IMR-90 (cell line): ENCODE measurements at regions not wholly inside any gene's neighbourhood (a gene's known extent, or its start where the extent isn't known, plus 50 kb on each side); places are given as distances from the start of the nearest gene placed in this dataset.

Experiments
- ATAC-seq: fragments of 200-7000 bp; cut with Tn5 transposase; 2 replicates; pipeline ENCODE4 v1.9.1; 2020; ENCODE audit warnings: low read depth, mild to moderate bottlenecking, moderate library complexity
- BruUV-seq: library from RNA; stranded (reverse); fragments of 400-500 nt; replicated peaks from 2 replicates; lab custom pipeline; 2021; lab: Mats Ljungman, UMichigan
- CTCF ChIA-PET: fragments of 300-600 bp; formaldehyde crosslinking; extraction: SDS; loops from one replicate; lab custom pipeline; 2021; ENCODE audit warnings: antibody characterized with exemption; lab: Yijun Ruan, JAX
- POLR2A ChIA-PET: fragments of 300-600 bp; sonication (Branson Sonifier 250); formaldehyde crosslinking; loops from one replicate; lab custom pipeline; 2022; ENCODE audit warnings: antibody characterized with exemption; ENCODE audit not compliant: unreplicated experiment; lab: Charles Lee
- DNase-seq: peaks from one replicate; pipeline ENCODE4 v3.0.0; 2013
- H2AFZ ChIP-seq: replicated peaks from 2 replicates; pipeline ENCODE3; 2013; ENCODE audit warnings: low read length, mild to moderate bottlenecking; ENCODE audit not compliant: poor library complexity
- H2AK5ac ChIP-seq: 2 replicates; pipeline ENCODE4 v1.6.1; 2013; ENCODE audit warnings: low read depth, low read length, inconsistent platforms
- H2AK9ac ChIP-seq: replicated peaks from 2 replicates; pipeline ENCODE3; 2013; ENCODE audit warnings: mild to moderate bottlenecking, low read depth, low read length, moderate library complexity; ENCODE audit not compliant: poor library complexity
- H2BK120ac ChIP-seq: 2 replicates; pipeline ENCODE4 v1.6.1; 2013; ENCODE audit warnings: low read depth, low read length, inconsistent platforms
- H2BK15ac ChIP-seq: 3 replicates; pipeline ENCODE4 v1.6.1; 2013; ENCODE audit warnings: low read depth, low read length, inconsistent platforms
- H2BK20ac ChIP-seq: 2 replicates; pipeline ENCODE4 v1.6.1; 2013; ENCODE audit warnings: low read depth, mild to moderate bottlenecking, inconsistent platforms, low read length, moderate library complexity
- H2BK5ac ChIP-seq: 2 replicates; pipeline ENCODE4 v1.6.1; 2013; ENCODE audit warnings: mild to moderate bottlenecking, low read depth, low read length, inconsistent platforms; ENCODE audit not compliant: poor library complexity, severe bottlenecking
- H3K14ac ChIP-seq: replicated peaks from 2 replicates; pipeline ENCODE4 v1.6.1; 2013; ENCODE audit warnings: low read depth, low read length, inconsistent platforms
- H3K18ac ChIP-seq: 2 replicates; pipeline ENCODE4 v1.6.1; 2013; ENCODE audit warnings: low read depth, low read length, control low read depth
- H3K23ac ChIP-seq: 2 replicates; pipeline ENCODE4 v1.6.1; 2013; ENCODE audit warnings: low read depth, low read length, inconsistent platforms
- H3K27ac ChIP-seq: 2 replicates; pipeline ENCODE4 v1.5.1; 2013; ENCODE audit warnings: mild to moderate bottlenecking, control low read depth, low read length; ENCODE audit not compliant: insufficient read depth
- H3K27me3 ChIP-seq: 2 replicates; pipeline ENCODE4 v1.6.1; 2013; ENCODE audit warnings: low read length; ENCODE audit not compliant: control insufficient read depth, insufficient read depth
- H3K36me3 ChIP-seq: 2 replicates; pipeline ENCODE4 v1.6.1; 2013; ENCODE audit warnings: low read length, mixed read lengths; ENCODE audit not compliant: control insufficient read depth, insufficient read depth
- H3K4ac ChIP-seq: 2 replicates; pipeline ENCODE4 v1.6.1; 2013; ENCODE audit warnings: low read depth, low read length, inconsistent platforms
- H3K4me1 ChIP-seq: 2 replicates; pipeline ENCODE4 v1.6.1; 2013; ENCODE audit warnings: low read length, mixed read lengths; ENCODE audit not compliant: control insufficient read depth, insufficient read depth
- H3K4me2 ChIP-seq: 2 replicates; pipeline ENCODE4 v1.6.1; 2013; ENCODE audit warnings: low read depth, mild to moderate bottlenecking, control low read depth, low read length, moderate library complexity
- H3K4me3 ChIP-seq: 2 replicates; pipeline ENCODE4 v1.5.1; 2013; ENCODE audit warnings: low read depth, mild to moderate bottlenecking, control low read depth, low read length, moderate library complexity; ENCODE audit not compliant: insufficient read depth
- H3K56ac ChIP-seq: 2 replicates; pipeline ENCODE4 v1.6.1; 2013; ENCODE audit warnings: low read length, inconsistent platforms; ENCODE audit not compliant: insufficient read depth; ENCODE audit errors: extremely low read depth
- H3K79me1 ChIP-seq, 2 experiments: 2 replicates each; pipeline ENCODE4 v1.6.1; 2013; ENCODE audit warnings: low read length in 2 of 2, inconsistent platforms in 1 of 2, low read depth in 1 of 2
- H3K9ac ChIP-seq: 2 replicates; pipeline ENCODE4 v1.6.1; 2013; ENCODE audit warnings: low read depth, low read length, control low read depth
- H3K9me1 ChIP-seq: 2 replicates; pipeline ENCODE4 v1.6.1; 2013; ENCODE audit warnings: low read length, inconsistent platforms; ENCODE audit not compliant: insufficient read depth
- H3K9me3 ChIP-seq: 2 replicates; pipeline ENCODE4 v1.6.1; 2013; ENCODE audit warnings: low read length; ENCODE audit not compliant: control insufficient read depth, insufficient read depth
- H4K20me1 ChIP-seq: 2 replicates; pipeline ENCODE4 v1.6.1; 2013; ENCODE audit warnings: low read length, inconsistent platforms; ENCODE audit not compliant: insufficient read depth
- H4K5ac ChIP-seq: 2 replicates; pipeline ENCODE4 v1.6.1; 2013; ENCODE audit warnings: mild to moderate bottlenecking, low read depth, low read length, control low read depth
- H4K8ac ChIP-seq, 2 experiments: 2 replicates each; pipeline ENCODE4 v1.6.1; 2013; ENCODE audit warnings: low read depth in 2 of 2, low read length in 2 of 2, control low read depth in 1 of 2, inconsistent platforms in 1 of 2
- H4K91ac ChIP-seq: 2 replicates; pipeline ENCODE4 v1.6.1; 2013; ENCODE audit warnings: low read depth, low read length, inconsistent platforms; ENCODE audit not compliant: insufficient read depth
- CEBPB ChIP-seq: IDR thresholded peaks from 2 replicates; pipeline ENCODE4 v1.6.1; 2012; ENCODE audit warnings: low read depth, low read length, improper control_type of control experiment
- MXI1 ChIP-seq: IDR thresholded peaks from 2 replicates; pipeline ENCODE4 v1.6.1; 2012; ENCODE audit warnings: low read depth, mild to moderate bottlenecking, low read length, moderate library complexity, borderline replicate concordance
- POLR2A ChIP-seq: IDR thresholded peaks from 2 replicates; pipeline ENCODE4 v1.6.1; 2012; ENCODE audit warnings: mild to moderate bottlenecking, low read depth, low read length
- RAD21 ChIP-seq: IDR thresholded peaks from 2 replicates; pipeline ENCODE4 v1.6.1; 2012; ENCODE audit warnings: low read length, improper control_type of control experiment
- WGBS, 2 experiments: methylation state at CpG; one replicate each; pipeline versions ENCODE4 v1.1.5 to v1.1.7; 2013; ENCODE audit warnings: missing lambda C conversion rate in 2 of 2; ENCODE audit not compliant: insufficient read length in 1 of 2; ENCODE audit errors: extremely low coverage in 2 of 2; 5-methylcytosine and 5-hydroxymethylcytosine counted together
- dilution Hi-C: fragments of 300-500 bp; cut with HindIII; formaldehyde crosslinking; loops from one replicate; pipeline ENCODE4 v1.14.3; 2018; ENCODE audit warnings: low sequenced_read_pairs; ENCODE audit not compliant: unreplicated experiment
- in situ Hi-C: fragments of 300-500 bp; cut with MboI; formaldehyde crosslinking; loops from 3 replicates; pipeline ENCODE4 v1.14.3; 2019; ENCODE audit warnings: low sequenced_read_pairs, inconsistent platforms, mixed read lengths
- intact Hi-C: fragments of 100-400 bp; cut with micrococcal nuclease; formaldehyde crosslinking; loops from 2 replicates; pipeline ENCODE4 v1.10.0; 2022

DNA sequence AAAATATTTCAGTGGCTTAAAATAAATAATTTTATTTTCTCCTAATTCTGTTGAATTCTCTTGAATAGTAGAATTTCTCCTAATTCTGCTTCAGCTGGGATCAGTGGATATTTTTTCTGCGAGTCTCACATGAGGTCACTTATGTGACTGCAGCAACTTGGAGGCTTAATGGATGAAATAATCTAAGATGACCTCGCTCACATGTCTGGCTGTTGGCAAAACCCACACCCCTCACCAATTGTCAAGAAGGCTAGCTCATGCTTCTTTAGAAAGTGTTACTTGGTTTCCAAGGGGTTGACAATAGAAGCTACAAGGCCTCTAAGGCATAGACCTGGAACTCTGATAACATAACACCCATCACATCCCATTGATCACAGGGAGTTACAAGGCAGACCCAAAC, 156.9 kb upstream of the DPYD start:
- Histone ChIP-seq H3K14ac (peak overlapping the region; percentile 85), H3K27ac (no peak overlapping the region), H2BK120ac (peak overlapping the region; percentile 87), H3K4me2 (peak overlapping the region; percentile 8; the same call in 1 of the 2 replicates), H3K27me3 (no peaks in the 10 kb centered on the region), H3K9me3 (no peaks in the 10 kb centered on the region), H2BK15ac (peak overlapping the region; percentile 93; the same call in 1 of the 3 replicates), H3K4me1 (peaks cover 4% of the 10 kb centered on the region; the same call in 1 of the 2 replicates), H2BK5ac (peak overlapping the region; percentile 84), H4K5ac (peak overlapping the region; percentile 72; the same call in 1 of the 2 replicates), H3K9ac (no peak overlapping the region), H4K20me1 (no peaks in the 10 kb centered on the region), H2BK20ac (peak overlapping the region; percentile 89), H2AK5ac (peak overlapping the region; percentile 37), H3K36me3 (no peaks in the 10 kb centered on the region), H2AK9ac (peak overlapping the region; percentile 14), H4K91ac (peak overlapping the region; percentile 72), H4K8ac (peak overlapping the region in 1 of 2 experiments; percentile 76; a peak in 3 of 4 replicates), H3K18ac (peak overlapping the region; percentile 66; the same call in 1 of the 2 replicates), H3K56ac (no peak overlapping the region), H3K4me3 (no peak overlapping the region), H3K23ac (peak overlapping the region; percentile 83; the same call in 1 of the 2 replicates), H2AFZ (peak overlapping the region; percentile 71), H3K4ac (peak overlapping the region; percentile 62; the same call in 1 of the 2 replicates), H3K79me1 (no peaks in the 10 kb centered on the region), H3K9me1 (peaks cover 5% of the 10 kb centered on the region)
- in situ Hi-C loops (no loop called here), dilution Hi-C loops (no loop called here), intact Hi-C loops (no loop called here)
- no CpG with 5 or more reads among the region's 2 CpGs for WGBS, 2 experiments
- ChIA-PET POLR2A (no interaction called here), CTCF (interaction anchor here (0.6 kb wide), 1 partner anchor 207 kb away, joined by 4 read pairs; no protein-coding TSS in a partner anchor)
- TF ChIP-seq CEBPB (no peak), RAD21 (no peak), POLR2A (no peak), MXI1 (no peak)
- BruUV-seq: no TSS peak
- ATAC-seq (no peak; the same call in 1 of the 2 replicates), DNase-seq (peak; percentile 70)
